ENCODE measurements at regions not wholly inside any gene's neighbourhood (a gene's known extent, or its start where the extent isn't known, plus 50 kb on each side); places are given as distances from the start of the nearest gene placed in this dataset.
"Not testable (repeated sequence)": the region's sequence is repeated elsewhere in the genome, so short reads cannot be mapped to it uniquely, and the experiment has no call there.

DNA sequence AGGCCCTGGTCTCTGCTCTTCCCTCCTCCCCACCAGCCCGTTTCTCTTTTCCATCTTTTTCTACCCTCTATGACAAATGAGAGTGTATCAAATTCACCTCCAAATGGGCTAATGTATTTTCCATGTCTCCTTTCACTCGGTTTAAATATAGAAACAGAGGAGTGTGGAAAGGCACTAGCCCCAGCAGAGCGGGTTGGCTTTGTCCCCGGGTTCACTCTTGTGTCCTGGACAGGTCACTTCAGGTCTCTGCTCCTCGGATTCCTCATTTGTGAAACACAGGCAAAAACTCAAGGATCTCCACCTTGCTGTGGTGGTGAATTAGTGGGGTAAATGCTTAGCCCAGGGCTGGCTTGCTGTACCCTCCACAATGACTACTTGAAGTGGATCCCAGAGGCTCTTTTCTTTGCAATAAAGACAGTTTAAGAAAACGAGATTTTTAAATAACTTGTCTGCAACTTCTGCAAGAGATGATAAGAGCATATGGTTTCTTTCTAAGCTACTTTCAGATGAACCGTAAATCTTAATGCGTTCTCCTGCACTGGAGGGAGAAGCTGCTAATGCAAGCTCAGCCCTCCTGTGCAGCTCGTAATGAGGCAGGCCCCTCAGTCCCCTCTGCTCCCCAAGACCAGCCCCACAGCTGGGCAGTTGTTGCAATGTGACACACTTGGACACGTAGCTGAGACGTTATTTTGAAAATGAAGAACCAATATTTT is 292.9 kb downstream of the THBS2 start:
- DNase-seq: no peak

DNA sequence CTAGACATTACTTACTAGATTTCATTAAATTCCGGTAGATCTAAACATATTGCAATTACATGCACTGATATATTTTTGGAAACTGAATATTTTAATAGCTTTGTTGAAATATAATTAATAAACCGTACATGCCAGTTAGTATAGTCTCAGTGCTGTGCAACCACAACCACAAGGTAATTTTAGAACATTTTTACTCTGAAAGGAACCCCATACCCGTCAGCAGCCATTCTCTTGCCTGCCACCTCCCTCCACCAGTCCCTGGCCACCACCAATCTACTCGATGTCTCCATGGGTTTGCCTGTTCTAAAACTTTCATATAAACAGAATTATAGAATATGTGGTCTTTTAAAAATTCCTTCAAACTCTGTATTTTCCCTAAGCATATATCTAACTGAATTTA is 293.9 kb downstream of the THBS2 start:
- no peak for DNase-seq

DNA sequence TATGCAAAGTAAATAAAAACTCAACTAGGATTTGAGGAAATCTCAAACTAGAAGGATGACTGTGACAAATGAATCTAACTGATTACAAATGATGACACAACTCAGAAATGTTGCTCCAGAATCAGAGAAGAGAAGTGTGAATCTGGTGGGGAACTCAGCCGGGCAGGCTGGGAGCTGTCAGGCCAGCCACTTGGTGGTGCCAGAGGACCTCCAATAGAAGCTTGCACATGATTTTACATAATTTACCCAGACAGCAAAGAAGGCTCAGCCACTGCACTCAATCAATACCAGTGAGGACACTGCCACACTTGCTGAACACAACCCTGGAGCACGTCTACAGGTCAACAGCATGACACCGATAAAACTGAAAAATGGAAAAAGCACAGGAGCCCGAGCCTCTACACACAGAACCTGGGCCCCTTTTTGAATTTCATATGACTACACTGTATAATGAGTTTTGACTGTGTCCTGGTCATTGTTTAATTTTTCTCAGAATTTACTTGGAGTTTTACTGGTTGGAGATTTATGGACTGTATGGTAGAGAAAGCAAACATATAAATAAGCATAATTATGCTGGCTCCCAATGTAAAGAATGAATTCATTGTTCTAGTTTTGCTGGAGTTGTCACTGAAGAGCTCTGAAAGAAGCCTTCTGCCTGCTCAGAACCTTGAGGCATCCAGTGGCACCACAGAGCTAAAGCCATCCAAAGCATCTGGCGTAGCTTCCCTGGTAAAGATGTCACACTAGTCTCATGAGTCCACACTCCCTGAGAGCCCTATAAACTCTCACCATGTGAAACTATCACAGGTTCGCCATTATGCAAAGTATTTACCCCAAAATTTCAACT is 296.5 kb downstream of the THBS2 start:
- DNase-seq: peak in 1 of 2 experiments; percentile 19

DNA sequence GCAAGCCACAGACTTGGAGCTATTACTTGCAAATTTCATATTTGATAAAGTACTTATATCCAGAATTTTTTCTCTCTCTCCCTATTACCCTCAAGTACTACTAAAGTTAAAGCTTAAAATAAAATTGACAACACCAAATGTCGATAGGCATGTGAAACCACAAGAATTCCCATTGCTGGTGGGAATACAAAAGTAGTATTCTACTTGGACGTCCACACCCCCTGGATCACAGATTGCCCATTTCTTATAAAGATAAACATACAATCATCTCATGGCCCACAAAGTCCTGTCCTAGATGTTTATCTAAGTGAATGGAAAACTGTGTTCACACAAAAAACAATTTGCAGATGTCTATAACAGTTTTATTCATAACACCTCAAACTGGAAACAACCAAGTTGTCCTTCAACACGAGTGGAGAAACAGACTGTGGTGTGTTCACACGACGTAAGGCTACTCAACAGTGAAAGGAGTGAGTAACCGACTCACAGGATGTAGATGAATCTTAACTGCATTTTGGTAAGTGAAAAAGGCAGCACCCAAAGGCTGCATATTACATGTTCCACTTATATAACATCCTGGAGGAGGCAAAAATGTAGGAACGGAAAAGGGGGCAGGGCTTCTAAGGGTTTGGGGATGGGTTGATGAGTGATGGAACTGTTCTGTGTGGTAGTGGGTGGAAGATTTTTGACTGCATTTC is 297.4 kb downstream of the THBS2 start:
- DNase-seq: no peak

DNA sequence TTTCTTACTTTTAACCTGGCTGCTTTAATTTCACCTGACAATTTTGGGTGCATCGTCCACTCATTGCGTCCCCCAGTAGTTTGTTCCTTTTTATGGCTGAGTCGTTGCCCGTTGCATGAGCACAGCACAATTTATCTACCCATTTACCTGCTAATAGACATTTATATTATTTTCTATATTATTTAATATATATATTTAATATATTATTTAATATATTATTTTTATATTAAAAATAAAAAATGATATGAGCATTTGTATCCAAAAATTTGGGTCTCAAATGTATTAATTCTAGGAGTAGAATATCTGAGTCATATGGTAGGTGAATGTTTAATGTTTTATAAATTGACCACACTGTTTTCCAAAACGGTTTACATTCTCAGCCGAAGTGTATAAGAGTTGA is 300.2 kb downstream of the THBS2 start:
- DNase-seq: no peak

DNA sequence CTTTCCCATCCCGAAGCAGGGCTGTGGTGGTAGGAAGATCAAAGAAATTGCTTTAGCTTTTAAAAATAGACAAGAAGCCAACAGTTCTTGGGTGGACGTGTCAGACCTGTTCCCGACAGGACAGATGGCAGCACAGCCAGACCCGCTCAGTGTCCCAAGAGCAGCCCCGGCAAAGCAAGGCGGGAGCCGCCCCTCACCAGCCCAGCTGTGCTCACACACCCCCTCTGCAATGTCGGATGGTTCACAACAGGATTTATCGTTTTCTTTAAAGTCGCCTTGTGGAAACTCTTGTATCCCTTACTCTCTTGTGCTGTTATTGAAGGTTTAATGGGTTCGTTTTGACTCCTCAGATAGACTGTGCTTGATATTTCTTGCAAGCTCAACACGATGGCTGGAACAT is 302.4 kb downstream of the THBS2 start:
- no peak for DNase-seq

DNA sequence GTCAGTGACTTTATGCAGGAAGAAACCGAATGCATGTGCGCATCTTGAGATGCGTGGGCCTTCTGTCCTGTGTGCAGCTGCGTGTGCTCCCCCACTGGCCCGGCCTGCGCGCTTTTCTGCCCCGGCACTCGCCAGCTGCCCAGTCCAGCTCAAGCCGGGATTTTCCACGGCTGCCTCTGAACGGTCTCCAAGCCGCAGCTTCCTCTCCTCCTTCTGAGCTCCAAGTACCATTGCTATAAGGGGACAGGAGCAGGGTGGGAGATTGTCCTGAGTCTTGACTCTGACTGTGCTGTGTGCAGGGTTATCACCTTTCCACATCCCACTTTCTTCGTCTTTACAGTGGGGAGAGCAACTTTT is 302.8 kb downstream of the THBS2 start:
- no peak for DNase-seq

DNA sequence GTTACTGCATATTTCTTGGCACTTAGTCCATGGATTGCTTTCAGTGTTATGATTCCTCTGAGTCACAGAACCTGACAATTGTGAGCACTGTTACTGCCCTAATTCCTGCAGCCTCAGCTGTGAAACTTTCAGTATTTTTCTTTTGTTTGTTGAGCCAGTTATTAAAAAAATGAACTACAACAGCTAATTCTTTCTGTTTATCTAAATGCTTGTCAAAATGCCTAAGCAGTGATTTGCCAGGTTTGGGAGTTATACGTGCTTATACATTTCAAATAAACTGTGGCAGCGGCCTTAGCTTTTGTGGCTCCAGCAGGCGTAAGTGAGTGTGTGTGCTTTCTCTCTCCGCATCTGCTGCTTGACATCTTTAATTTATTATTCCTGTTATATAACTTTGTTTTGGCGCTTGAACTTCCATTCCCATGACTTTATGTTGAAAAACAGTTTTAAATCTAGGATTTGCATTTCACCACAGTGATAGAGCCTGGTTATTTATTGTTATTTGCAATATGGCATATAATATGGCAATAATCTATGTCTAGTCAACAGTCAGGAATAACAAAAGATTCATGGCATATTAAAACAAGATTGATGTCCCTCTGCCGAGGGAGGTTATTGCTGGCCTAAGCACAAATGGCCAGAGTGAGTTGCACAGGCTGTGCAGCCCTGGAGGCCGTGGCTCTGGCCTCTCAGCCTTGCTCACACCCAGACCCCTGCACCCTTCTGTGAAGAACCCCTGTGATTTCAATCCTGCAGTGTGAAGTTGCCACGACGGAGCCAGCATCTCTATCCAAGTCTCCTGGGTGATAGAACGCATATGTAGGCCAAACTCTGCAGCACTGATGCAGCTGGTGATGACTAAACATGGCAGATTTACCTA is 303.4 kb downstream of the THBS2 start:
- DNase-seq: no peak

DNA sequence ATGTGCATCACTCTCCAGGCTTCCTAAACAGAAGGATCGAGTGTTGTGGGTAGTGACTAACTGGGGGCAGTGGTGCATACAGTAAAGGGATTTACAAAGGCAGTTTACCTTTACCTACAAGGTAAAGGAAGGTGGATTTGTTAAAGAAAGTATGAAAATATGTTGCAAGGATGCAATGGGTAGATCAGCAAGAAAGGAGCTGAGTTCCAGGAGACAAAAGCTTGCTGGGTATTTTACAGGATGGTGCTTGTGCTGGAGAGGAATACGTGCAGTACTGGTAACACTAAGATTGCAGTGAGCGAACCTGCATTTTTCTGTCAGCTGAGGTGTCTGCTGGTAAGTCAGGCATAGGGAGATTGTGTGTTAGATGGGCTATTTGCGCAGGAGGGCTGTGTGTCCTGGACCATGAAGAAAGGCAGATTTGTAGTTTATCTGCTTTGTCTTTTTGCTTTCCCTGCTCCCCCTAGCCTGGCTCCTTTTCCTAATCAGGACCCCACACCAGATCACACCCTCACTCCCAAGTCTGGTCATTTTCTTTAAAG is 304.6 kb downstream of the THBS2 start:
- DNase-seq: no peak

DNA sequence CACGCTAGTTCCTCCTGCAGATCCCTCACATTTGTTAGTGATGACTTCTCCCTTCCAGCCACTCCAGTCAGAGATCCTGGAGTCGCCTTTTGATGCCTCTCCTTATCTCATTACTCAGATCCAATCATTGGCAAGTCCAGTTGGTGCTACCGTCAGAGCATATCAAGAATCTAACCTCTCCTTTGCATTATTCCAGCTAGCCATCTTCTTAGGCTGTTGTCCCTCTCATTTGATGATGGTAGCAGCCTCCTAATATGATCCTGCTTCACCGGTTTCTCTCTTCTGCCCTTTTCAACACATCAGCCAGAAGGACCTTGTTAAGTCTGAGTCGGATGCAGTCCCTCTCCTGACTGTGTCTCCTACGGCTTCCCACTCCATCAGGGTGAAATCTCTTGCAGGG is 305.6 kb downstream of the THBS2 start:
- DNase-seq: no peak

DNA sequence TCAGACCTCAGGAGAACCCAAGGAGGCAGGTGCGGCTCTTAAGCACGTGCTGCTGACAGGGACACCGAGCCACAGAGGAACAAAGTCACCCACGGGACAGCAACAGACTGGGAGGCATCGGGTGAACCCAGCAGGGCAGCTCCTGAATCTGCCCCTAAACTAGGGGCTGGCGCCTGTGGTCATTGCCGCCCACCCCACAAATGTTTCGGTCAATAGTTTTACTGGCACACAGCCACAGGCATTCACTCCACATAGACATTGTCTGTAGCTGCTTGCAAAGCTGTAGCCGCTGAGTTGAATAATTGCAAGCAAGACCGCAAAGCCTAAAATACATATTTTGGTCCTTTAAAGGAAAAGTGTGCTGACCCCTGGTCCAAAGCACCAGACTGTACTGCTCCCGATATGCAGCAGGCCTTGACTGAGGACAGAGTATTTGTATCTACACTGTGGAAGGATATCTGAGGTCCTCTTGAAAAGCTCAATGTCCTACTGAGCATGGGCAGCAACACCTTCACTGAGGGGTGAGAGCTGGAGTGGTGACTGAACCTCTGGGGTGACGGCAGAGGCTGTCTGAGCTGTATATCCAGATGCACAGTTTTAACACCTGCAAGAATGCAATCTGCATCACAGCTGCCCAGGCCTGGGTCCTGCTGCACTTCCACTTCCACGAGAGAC is 310.3 kb downstream of the THBS2 start:
- DNase-seq: no peak

DNA sequence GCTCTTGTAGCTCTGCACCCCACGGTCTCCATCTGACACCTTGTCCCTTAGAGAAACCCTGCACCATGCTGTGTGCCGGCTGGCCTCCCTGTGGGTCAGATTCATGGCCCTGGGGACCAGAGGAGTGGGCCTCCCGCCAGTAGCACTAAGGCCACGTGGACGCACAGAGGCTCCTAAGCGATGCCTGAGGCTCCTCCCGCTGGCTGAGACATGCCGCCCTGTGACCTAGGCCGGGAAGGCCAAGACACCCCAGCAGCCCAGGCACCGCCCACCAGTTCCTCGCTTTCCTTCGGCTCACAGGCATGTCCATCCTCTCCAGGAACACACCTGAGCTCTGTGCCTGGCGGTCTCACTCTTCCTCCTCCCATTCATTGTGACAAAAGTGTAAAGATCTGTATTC is 311.0 kb downstream of the THBS2 start:
- no peak for DNase-seq

DNA sequence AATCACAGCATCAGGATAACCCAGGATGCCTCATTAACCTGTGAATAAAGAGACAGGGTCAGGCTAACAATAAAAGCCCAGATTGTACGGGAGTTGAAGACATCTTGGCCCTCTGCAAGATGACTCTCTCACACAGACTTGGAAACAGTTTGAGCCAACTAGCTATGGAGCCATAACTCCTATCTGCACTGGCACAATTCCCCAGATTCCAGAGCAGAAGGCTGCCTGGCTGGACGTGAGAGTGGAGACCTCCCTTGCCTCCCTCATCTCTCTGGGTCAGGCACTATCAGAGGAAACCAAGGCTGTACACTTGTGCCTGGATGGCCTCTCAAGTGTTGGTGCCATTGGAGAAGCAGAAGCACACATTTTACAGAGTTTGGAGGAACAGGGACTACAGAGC is 312.6 kb downstream of the THBS2 start:
- no peak for DNase-seq

DNA sequence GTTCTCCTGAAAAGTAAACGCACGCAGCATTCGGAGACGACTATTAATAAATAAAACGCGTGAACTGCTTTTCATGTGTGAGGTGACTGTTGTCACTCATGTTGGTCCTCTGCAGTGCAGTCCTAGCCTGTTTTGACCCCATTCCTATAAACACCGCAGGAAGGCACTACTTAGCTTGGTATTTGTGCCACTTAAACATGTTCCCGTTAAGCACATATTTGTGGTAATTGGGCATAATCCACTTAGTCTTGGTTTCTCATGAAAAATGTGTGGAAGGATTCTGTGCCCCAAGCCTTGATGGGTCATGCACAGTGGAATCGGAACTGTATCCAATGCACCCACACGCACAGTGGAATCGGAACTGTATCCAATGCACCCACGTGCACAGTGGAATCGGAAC is 313.9 kb downstream of the THBS2 start:
- DNase-seq: no peak

DNA sequence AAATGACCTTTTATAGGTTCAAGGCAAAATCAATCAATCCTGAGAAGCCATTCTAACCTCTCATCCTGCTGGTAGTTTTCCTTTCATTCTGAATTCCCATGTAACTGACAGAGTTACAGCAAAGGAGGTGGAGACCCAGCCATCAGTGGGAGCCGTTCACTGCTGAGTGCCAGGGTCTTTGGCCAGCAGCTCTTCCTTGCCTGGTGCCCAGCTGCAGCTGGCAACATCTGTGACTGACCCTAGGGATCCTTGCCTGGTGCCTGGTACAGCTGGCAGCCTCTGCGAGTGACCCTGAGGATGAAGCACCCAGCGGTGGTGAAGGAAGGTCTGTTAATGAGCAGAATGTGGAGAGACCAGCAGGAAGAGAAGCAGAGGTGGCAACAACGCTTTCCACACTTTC is 314.6 kb downstream of the THBS2 start:
- no peak for DNase-seq

DNA sequence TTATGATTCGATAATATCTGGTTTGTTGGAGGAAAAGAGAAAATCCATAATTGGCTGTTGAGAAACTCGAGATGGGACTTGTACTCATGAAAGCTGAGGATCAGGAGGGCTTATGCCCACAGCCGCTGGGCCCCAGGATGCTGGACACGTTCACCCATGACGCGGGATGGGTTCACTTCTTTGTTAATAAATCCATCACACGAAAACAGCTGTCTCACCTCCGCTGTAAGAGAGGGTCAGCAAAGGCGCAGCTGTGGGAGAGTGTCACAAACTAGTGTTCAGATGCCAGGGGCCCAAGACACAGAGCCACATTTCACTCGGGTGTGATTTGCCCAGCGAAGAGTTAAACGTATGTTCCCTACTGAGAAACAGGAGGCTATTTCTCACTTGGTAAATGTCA is 315.1 kb downstream of the THBS2 start:
- DNase-seq: no peak

DNA sequence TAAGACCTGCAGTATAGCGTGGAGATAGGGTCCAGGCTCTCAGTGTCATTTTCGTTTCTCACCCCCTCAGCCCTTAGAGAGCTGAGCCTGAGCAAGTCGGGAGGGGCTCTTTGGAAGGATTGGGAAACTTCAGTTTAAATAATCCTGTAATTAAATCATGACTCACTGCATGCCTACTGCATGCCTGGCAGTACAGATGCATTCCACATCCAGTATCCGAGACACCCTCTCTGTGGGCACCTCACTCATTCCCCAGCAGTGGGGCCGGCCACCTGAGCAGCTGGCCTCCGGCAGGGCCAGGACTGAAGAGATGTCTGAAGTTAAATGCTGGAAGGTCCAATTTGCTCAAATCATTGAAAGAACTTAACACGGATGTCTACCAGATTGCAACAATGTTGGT is 316.6 kb downstream of the THBS2 start:
- DNase-seq: no peak

DNA sequence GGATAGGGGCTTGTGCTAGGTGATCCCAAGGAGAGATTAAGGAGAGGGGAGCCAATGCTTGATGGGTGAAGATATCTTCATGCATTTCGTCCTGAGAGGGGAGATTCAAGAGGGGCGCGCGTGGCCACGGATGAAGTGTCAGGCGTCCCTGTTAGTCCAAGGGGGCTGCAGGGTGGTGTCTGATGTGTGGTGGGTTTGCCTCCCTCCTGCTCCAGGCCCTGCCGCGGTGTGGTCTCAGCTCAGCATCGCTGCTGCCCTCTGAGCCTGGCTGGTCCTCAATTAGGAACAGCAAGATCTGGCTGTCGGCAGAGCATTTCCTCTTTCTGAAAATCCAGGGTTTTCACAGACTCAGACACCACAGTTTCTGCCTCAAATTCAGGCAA is 318.0 kb downstream of the THBS2 start:
- DNase-seq: no peak

DNA sequence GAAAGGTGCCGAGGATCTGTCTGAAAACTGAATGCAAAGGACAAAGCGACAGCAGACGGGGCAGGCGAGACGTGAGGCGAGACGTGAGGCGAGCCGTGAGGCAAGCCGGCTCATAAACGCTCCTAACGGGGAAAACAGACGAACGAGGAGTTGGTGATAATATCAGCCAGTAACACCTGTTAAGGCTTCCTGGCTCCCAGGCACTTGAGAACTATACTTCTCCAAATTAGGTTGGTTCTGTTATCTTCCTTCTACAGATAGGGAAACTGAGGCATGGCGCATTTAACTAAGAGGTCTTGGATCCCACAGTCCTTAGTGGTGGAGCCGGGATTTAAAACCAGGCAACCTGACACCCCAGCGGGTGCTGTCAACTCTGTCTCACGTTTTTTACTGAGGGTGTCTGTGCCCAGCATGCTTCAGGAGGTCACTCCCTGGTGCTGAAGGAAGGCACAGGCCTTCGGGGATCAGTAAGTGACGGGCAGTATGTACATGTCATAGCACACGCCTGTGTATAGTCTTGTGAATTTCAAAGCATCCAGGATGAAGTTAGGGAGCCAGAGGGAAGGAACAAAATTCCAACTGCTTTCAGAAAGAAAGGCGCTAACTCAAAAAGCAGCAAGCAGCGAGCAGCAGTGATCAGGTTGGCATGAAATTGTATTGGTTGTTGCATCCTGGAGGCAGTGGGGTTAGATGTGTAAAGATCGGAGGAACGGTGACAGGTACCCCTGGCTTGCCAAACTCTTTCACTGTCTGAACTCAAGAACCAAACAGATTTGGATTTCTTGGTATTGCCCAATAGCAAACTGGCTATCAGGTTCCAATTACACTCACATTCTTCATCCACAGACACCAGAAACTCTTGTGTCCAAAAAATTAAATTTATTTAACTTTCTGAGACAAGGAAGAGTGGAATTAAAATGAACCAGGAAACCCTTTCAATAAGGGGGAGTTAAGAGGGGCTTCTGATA is 318.7 kb downstream of the THBS2 start:
- DNase-seq: no peak

DNA sequence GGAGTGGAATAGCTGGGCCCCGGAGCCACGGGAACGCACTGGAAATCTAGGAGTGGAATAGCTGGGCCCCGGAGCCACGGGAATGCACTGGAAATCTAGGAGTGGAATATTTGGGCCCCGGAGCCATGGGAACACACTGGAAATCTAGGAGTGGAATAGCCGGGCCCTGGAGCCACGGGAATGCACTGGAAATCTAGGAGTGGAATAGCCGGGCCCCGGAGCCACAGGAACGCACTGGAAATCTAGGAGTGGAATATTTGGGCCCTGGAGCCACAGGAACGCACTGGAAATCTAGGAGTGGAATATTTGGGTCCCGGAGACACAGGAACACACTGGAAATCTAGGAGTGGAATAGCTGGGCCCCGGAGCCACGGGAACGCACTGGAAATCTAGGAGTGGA is 321.5 kb downstream of the THBS2 start:
- DNase-seq: not testable (repeated sequence)

DNA sequence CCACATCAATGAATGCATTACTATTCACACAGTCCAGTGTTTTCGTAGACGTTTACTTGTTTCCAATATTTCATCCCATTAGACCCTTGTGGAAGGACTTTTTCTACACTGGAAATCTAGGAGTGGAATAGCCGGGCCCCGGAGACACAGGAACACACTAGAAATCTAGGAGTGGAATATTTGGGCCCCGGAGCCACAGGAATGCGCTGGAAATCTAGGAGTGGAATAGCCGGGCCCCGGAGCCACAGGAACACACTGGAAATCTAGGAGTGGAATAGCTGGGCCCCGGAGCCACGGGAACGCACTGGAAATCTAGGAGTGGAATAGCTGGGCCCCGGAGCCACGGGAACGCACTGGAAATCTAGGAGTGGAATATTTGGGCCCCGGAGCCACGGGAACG is 322.6 kb downstream of the THBS2 start:
- DNase-seq: not testable (repeated sequence)

Data from stimulated activated CD4-positive, alpha-beta T cell treated with anti-CD3 and anti-CD28 coated beads, Interleukin-4, amount 100 ng/mL, for 4 hours (primary cell).